GM20000 (cell line): ENCODE measurements at regions not wholly inside any gene's neighbourhood (a gene's known extent, or its start where the extent isn't known, plus 50 kb on each side); places are given as distances from the start of the nearest gene placed in this dataset.

Experiments used
- DNase-seq: peaks from one replicate; pipeline ENCODE4 v3.0.0; 2012; ENCODE audit warnings: low spot score
- CTCF ChIP-seq: IDR thresholded peaks from 2 replicates; pipeline ENCODE4 v1.5.1; 2012; ENCODE audit warnings: mild to moderate bottlenecking, control low read depth; ENCODE audit errors: extremely low read depth, missing control alignments

GRCh38 chr4:24010573-24010972 is 120.7 kb upstream of the PPARGC1A start:
- no peak for DNase-seq
- TF ChIP-seq CTCF, result no peak

GRCh38 chr4:24007860-24008261 is 118.0 kb upstream of the PPARGC1A start:
- DNase-seq, result no peak
- TF ChIP-seq CTCF, result no peak

DNA sequence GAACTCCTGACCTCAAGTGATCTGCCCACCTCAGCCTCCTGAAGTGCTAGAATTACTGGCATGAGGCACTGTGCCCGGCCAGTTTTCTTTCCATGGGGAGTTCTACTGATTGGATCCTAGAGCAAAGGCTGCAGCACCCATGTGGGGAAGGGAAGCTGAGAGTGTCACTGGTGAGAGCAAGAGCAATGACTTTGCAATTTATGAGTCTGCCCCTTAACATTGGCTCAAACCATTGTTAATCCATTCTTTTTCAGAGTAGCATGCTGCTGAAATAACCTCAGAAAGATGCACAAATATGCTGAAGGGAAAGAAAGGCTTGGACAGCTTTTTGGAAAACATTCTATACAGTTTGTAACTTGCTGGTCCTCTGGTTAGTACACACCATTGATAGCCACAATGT is 116.4 kb upstream of the PPARGC1A start:
- no peak for TF ChIP-seq CTCF
- DNase-seq, result no peak

DNA sequence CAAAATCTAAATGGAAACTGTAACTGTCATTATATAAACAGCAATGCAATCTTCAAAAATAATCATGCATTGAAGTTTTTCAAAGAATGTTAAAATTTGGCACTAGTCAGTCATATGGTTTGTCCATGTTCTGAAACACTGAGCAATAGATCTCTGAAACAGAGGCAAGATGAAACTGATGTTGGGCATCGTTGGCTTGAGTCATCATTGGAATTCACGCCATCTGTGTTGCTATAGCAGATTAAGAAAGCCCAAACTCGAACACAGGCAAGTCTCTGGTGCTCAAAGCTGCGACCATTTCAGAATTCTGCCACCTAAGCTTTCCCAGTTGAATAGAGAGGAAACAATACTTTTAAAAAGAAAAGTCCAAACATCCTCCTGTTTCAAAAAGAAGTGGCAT is 114.1 kb upstream of the PPARGC1A start:
- DNase-seq, result no peak
- TF ChIP-seq CTCF, result no peak

GRCh38 chr4:24003496-24003895 is 113.6 kb upstream of the PPARGC1A start:
- DNase-seq, result no peak
- TF ChIP-seq CTCF, result no peak

DNA sequence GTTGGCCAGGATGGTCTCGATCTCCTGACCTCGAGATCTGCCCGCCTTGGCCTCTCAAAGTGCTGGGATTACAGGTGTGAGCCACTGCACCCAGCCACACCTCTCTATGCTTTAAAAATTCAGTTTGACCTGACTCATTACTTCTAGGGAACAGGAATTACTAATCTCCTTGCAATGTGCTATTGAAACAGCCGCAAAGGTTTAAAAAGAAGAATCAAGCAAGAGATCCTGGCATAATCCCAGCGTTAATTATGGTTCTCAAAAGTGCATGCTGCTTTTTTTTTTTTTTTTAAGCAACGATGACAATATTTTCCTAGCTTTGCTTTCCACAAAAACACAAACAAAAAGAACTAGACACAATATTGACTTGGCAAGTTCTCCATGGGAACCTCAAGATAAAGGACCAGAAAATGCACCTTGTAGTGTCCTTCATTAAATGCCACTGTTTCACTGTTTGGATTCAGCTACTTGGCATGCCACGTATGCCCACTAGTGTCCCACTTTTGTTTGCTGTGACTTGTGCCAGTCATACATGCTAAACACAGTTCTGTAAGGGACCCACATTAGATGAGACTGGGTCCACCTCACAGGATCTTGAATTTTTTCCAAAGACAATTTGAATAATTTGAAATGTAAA is 112.6 kb upstream of the PPARGC1A start:
- TF ChIP-seq CTCF, result no peak

GRCh38 chr4:24001486-24002329 is 111.9 kb upstream of the PPARGC1A start:
- no peak for TF ChIP-seq CTCF
- DNase-seq, result no peak

More for the DNA sequence above, 112.6 kb upstream of the PPARGC1A start:
- no peak for DNase-seq
